ENCODE measurements at regions not wholly inside any gene's neighbourhood (a gene's known extent, or its start where the extent isn't known, plus 50 kb on each side); places are given as distances from the start of the nearest gene placed in this dataset.

DNA sequence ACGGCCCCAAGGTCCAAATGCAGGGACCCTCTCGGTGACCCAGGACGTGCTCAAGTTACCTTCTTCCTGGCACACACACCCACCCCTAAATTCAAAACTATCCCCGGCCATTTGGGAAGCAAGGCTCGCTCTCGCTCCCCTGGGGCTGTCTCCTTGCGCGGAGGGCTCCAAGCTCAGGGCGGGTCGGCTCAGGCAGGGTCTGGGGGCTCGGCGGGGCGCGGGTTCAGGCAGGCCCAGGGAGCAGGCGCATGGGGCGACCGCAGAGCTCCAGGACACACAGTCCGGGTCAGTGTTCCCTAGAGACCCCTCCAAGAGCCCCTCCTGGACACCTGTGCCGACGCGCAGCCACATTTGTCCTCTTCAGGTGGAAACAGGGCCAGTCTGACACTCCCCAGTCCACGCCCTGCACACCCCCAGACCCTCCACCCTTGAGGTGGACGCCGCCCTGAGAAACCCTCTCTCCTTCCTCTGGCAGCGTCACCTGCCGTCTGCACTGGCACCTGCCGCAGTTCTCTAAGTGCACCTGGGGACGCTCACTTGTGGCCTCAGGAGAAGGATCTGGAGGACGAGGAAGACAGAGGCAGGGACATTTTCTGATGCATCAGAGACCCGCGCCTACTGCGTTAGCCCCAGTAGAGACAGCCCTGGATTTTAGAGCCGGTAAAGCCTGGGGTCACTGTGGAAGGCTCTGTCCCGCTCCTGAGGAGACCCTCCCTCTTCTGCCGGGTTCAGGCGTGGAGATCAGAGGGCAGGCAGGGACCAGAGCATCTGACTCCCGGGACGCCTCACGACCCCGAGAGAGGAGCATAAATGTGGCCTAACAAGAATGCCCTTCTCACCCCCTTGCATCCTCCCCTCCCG is 138.8 kb downstream of the TWIST2 start:
- TF ChIP-seq CTCF (IDR thresholded peaks at IDR 0.05), result no peak
- TF ChIP-seq EZH2 (IDR thresholded peaks at IDR 0.05), result no peak

Measured in neural progenitor cell (in vitro differentiated cells).